Common myeloid progenitor, CD34-positive (primary cell): ENCODE measurements at regions not wholly inside any gene's neighbourhood (a gene's known extent, or its start where the extent isn't known, plus 50 kb on each side); places are given as distances from the start of the nearest gene placed in this dataset.

Experiments
- CTCF ChIA-PET: fragments of 350-600 bp; sonication (Branson Sonifier 250); formaldehyde crosslinking; loops from one replicate; lab custom pipeline; 2021; ENCODE audit warnings: antibody characterized with exemption; lab: Charles Lee
- POLR2A ChIA-PET: fragments of 350-600 bp; sonication (Branson Sonifier 250); formaldehyde crosslinking; loops from one replicate; lab custom pipeline; 2021; ENCODE audit warnings: antibody characterized with exemption; lab: Charles Lee
- DNase-seq, 3 donors: peaks; one replicate each; pipeline versions ENCODE4 v3.0.0 to v3.0.0-alpha.2; 2013
- H3K27ac ChIP-seq, 2 experiments: 1 replicate in 1 of 2; 2 replicates in 1 of 2; pipeline ENCODE4 v1.7.0; 2013; ENCODE audit warnings: inconsistent platforms in 2 of 2, low read length in 2 of 2, mild to moderate bottlenecking in 2 of 2, low read depth in 1 of 2, moderate library complexity in 1 of 2; ENCODE audit not compliant: severe bottlenecking in 2 of 2, insufficient read depth in 1 of 2, poor library complexity in 1 of 2
- H3K27me3 ChIP-seq, 5 experiments: replicated peaks in 2 of 5; 1 replicate in 3 of 5; 2 replicates in 2 of 5; pipeline versions ENCODE4 v1.6.1 to v1.7.0; 2013; ENCODE audit warnings: low read length in 4 of 5, mild to moderate bottlenecking in 2 of 5, moderate library complexity in 2 of 5, inconsistent platforms in 1 of 5; ENCODE audit not compliant: insufficient read depth in 5 of 5, control insufficient read depth in 4 of 5
- H3K36me3 ChIP-seq, 4 experiments: 1 replicate in 2 of 4; 2 replicates in 2 of 4; pipeline versions ENCODE4 v1.6.1 to v1.7.0; 2013; ENCODE audit warnings: low read length in 3 of 4, control low read depth in 1 of 4, mild to moderate bottlenecking in 1 of 4; ENCODE audit not compliant: control insufficient read depth in 4 of 4, insufficient read depth in 4 of 4
- H3K4me1 ChIP-seq, 4 experiments: 1 replicate in 3 of 4; 2 replicates in 1 of 4; pipeline versions ENCODE4 v1.6.1 to v1.7.1; 2013; ENCODE audit warnings: low read length in 3 of 4, mild to moderate bottlenecking in 3 of 4, control low read depth in 1 of 4, inconsistent platforms in 1 of 4, moderate library complexity in 1 of 4; ENCODE audit not compliant: control insufficient read depth in 4 of 4, insufficient read depth in 4 of 4; ENCODE audit errors: control extremely low read depth in 1 of 4
- H3K4me3 ChIP-seq, 7 experiments: 1 replicate in 4 of 7; 2 replicates in 3 of 7; pipeline versions ENCODE4 v1.5.1 to v1.7.0; 2013; ENCODE audit warnings: mild to moderate bottlenecking in 7 of 7, low read length in 6 of 7, moderate library complexity in 6 of 7, inconsistent platforms in 2 of 7, low read depth in 2 of 7, control low read depth in 1 of 7; ENCODE audit not compliant: insufficient read depth in 4 of 7, control insufficient read depth in 1 of 7; ENCODE audit errors: extremely low read depth in 1 of 7
- H3K9me3 ChIP-seq, 5 experiments: 1 replicate in 4 of 5; 2 replicates in 1 of 5; pipeline versions ENCODE4 v1.6.1 to v1.7.1; 2013; ENCODE audit warnings: low read length in 4 of 5, mild to moderate bottlenecking in 2 of 5, inconsistent platforms in 1 of 5, low read depth in 1 of 5, moderate library complexity in 1 of 5; ENCODE audit not compliant: control insufficient read depth in 4 of 5, insufficient read depth in 2 of 5; ENCODE audit errors: control extremely low read depth in 1 of 5
- WGBS: methylation state at CpG from one replicate; pipeline ENCODE4 v1.1.5; 2013; ENCODE audit not compliant: insufficient coverage; 5-methylcytosine and 5-hydroxymethylcytosine counted together

DNA sequence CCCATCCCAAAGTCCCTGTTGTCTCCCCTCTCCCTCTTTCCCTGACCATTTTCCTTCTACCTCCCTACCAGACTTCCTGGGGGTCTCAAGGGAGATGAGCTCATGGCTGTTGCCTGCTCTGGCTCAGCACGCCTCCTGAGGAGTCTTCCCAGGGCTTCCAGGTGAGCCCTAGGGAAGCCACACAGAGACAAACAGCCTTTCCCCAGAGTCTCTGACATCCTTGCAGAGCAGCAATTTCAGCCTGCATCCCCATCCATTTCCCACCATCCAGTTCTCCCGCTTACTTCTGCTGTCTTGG, 189.2 kb upstream of the LINGO1 start:
- no peaks in the 10 kb centered on the region for H3K36me3 ChIP-seq
- no peaks in the 10 kb centered on the region for H3K9me3 ChIP-seq
- no peak for DNase-seq
- ChIA-PET POLR2A (no interaction called here), CTCF (interaction anchor here (0.7 to 3.5 kb wide), 15 partner anchors 9 to 705 kb away, joined by 3 to 21 read pairs (median 3); no protein-coding TSS in a partner anchor)
- peaks cover 0 to 17% (median 15%) of the 10 kb centered on the region in 4 experiments for H3K4me1 ChIP-seq
- no peak overlapping the region for H3K4me3 ChIP-seq
- H3K27me3 ChIP-seq = peaks cover 3 to 64% (median 26%) of the 10 kb centered on the region in 5 experiments
- 94% methylated on average over 2 of the region's 2 CpGs for WGBS
- H3K27ac ChIP-seq = no peak overlapping the region

DNA sequence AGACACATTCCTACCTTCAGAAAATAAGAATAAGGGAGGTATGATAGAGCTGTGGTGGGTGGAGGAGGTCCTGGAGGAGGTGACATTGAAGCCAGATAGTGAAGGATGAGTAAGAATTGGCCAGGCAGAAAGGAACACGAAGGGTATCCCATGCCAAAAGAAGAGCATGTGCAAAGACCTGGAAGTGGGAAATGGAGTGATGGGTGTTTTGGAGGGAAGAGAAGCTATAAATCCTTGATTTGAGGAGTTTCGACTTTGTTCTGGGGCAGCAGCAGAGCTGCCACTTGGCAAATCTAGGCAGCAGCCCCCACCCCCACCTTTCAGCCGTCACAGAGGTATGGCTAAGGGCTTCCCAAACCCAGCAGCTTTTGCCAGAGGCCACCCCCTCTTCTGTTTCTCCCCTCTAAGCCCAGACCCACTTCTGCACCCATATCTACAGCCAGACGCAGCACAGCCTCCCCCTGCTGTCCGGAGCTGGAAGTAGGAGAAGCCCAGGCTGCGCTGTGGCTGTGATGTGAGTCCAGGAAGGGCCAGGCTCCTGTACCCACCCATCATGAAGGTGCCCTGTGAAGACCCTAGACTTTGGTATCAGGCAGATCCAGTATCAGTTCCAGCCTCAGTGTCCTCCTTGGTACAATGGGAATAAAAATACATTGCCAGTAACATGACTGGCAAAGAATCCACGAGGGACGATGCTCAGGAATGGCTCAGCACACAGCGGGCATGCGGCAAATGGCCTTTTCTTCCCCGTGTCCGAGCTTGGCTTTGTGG, 188.7 kb upstream of the LINGO1 start:
- ChIA-PET POLR2A (no interaction called here), CTCF (interaction anchor here (0.7 to 3.5 kb wide), 22 partner anchors 8 to 704 kb away, joined by 3 to 21 read pairs (median 3); no protein-coding TSS in a partner anchor)
- Histone ChIP-seq H3K27ac (no peak overlapping the region), H3K4me1 (peaks cover 0 to 17% (median 15%) of the 10 kb centered on the region in 4 experiments), H3K27me3 (peaks cover 3 to 67% (median 26%) of the 10 kb centered on the region in 5 experiments), H3K4me3 (no peak overlapping the region), H3K36me3 (no peaks in the 10 kb centered on the region), H3K9me3 (no peaks in the 10 kb centered on the region)
- DNase-seq = peak; percentile 64 to 82 (median 79)
- WGBS = 57% methylated on average over 9 of the region's 12 CpGs

DNA sequence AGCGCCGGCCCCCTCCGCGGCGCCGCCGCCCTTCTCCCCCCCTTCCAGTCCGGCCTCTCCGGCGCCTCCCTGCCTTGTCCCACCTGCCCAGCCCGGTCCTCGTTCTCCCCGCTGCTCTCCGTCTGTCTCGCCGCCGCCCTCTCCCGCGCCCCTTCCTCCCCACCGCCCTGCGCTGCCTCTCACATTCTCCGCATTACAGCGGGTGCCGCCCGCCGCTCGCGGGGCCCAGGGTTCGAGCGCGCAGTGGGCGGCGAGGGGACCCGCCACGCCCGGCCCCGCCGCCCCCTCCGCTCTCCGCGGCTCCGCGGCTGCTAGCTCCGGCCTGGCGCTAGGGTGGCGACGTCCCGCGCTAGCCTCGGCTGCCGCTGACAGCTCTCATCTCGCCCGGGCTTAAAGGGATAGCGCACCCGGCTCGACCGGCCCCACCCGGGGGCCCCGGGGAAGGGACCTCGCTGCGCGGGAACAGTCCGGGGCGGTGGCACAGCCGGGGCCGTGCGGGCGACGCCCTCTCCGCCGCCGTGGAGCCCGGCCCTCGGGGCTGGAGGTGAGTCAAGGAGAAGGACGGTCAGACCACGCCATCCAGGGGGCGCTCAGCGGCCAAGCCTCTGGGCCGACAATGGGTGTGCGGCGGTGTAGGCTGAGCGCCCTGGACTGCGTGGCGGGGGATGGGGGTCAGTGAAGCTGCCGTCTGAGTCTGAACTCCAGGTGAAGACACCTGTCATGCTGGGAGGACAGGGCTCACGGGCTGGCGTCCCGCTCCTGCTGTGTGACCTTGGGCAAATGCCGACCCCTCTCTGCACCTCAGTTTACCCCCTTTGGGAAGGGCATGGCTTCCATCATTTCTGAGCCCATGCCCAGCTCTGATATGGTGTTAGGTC, 187.4 kb upstream of the LINGO1 start:
- H3K4me3 ChIP-seq = peak overlapping the region in 6 of 7 experiments; percentile 15 to 73 (median 62)
- WGBS = 1% methylated on average over 70 of the region's 89 CpGs
- POLR2A ChIA-PET = no interaction called here
- no peak overlapping the region for H3K27ac ChIP-seq
- peak in 2 of 3 donors; percentile 29 to 32 for DNase-seq
- H3K9me3 ChIP-seq = no peaks in the 10 kb centered on the region
- CTCF ChIA-PET = interaction anchor here (1.0 to 3.5 kb wide), 11 partner anchors 12 to 327 kb away, joined by 3 to 21 read pairs (median 4); no protein-coding TSS in a partner anchor
- peaks cover 0 to 17% (median 15%) of the 10 kb centered on the region in 4 experiments for H3K4me1 ChIP-seq
- no peaks in the 10 kb centered on the region for H3K36me3 ChIP-seq
- H3K27me3 ChIP-seq = peaks cover 3 to 78% (median 26%) of the 10 kb centered on the region in 5 experiments

DNA sequence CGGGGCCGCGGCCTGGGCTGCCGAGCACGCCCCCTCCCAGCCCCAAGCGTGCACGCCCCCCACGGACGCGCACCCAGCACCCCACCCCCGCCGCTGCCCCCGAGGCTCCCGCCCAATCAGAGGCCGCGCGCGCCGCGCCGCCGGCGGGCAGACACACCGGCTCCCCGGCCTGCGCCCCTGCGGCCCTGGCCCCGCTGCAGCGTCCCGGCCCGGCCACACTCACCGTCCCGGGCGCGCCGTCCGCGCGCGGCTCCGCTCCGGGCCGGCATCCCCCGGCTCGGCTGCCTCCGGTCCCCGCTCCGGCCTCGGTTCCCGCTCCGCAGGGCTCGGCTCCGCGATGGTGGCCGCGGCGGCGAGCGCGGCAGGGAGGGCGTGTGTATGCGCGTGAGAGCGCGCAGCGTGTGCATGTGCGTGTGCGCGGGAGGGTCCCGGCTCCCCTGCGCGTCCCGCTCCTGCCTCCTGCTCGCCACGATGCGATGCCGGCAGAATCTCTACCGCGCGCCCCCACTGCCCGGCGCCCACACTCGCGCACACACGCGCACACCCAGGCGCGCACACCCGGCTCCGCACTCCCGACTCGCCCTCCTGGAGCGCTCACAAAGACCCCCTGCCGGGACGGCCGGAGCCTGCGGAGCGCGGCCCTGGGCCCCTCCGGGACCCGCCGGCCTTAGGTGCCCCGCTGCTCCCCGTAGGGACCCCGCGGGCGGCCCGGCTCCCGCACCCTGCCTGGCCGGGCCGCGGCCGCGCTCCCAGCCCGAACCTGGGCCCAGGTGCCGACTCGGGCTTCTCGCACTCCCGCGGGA, 186.5 kb upstream of the LINGO1 start:
- no peaks in the 10 kb centered on the region for H3K36me3 ChIP-seq
- peak in 2 of 3 donors; percentile 24 to 42 for DNase-seq
- H3K27ac ChIP-seq = no peak overlapping the region
- ChIA-PET POLR2A (no interaction called here), CTCF (interaction anchor here (1.0 to 3.5 kb wide), 4 partner anchors 158 to 191 kb away, joined by 3 to 19 read pairs (median 4); no protein-coding TSS in a partner anchor)
- under 1% methylated on average over 95 of the region's 120 CpGs for WGBS
- H3K27me3 ChIP-seq = peaks cover 3 to 78% (median 28%) of the 10 kb centered on the region in 5 experiments
- H3K9me3 ChIP-seq = no peaks in the 10 kb centered on the region
- peaks cover 0 to 17% (median 15%) of the 10 kb centered on the region in 4 experiments for H3K4me1 ChIP-seq
- peak overlapping the region; percentile 28 to 73 (median 61) for H3K4me3 ChIP-seq

DNA sequence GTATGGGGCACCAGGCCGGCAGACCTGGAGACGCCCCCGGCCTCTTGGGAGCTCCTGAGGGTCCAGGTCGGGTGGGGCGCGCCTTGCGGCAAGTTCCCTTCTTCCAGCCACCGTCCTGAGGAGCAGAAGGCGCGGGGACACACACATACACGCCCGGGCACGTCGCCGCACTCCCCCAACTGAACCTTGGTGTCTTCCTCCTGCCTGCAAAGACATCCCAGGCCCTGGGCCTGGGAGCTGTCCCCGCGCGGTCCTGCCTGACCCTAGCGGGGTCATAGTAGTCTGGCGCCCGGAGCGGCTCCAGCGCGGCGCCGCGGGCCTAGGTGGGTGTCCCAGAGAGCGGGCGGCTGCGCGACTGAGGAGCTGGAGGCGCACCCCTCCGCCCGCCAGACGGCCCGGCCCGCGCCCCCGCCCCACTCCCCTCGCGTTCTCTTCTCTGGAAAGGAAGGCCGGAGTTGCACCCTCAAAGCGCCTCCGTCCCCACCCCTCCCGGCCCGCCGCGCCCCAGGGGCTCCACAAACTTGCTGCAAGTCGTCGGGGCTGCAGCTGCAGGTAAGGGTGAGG, 185.9 kb upstream of the LINGO1 start:
- H3K27me3 ChIP-seq = peaks cover 3 to 78% (median 28%) of the 10 kb centered on the region in 5 experiments

GRCh38 chr15:77817434-77817833, 184.7 kb upstream of the LINGO1 start:
- DNase-seq = no peak
- Histone ChIP-seq H3K4me3 (no peak overlapping the region), H3K4me1 (peaks cover 0 to 17% (median 15%) of the 10 kb centered on the region in 4 experiments), H3K36me3 (no peaks in the 10 kb centered on the region), H3K27ac (no peak overlapping the region), H3K9me3 (no peaks in the 10 kb centered on the region), H3K27me3 (peaks cover 3 to 75% (median 28%) of the 10 kb centered on the region in 5 experiments)
- 96% methylated on average over 6 of the region's 9 CpGs for WGBS
- POLR2A ChIA-PET = no interaction called here
- CTCF ChIA-PET = interaction anchor here (1.4 kb wide), 1 partner anchor 158 kb away, joined by 3 read pairs; no protein-coding TSS in a partner anchor

More for the DNA sequence above, 185.9 kb upstream of the LINGO1 start:
- Histone ChIP-seq H3K4me1 (peaks cover 0 to 17% (median 15%) of the 10 kb centered on the region in 4 experiments), H3K9me3 (no peaks in the 10 kb centered on the region), H3K4me3 (no peak overlapping the region), H3K36me3 (no peaks in the 10 kb centered on the region), H3K27ac (no peak overlapping the region)
- ChIA-PET POLR2A (no interaction called here), CTCF (no interaction called here)
- DNase-seq = peak in 1 of 3 donors; percentile 13
- WGBS = 16% methylated on average over 34 of the region's 50 CpGs
